HG02981 (cell line): ENCODE measurements at regions not wholly inside any gene's neighbourhood (a gene's known extent, or its start where the extent isn't known, plus 50 kb on each side); places are given as distances from the start of the nearest gene placed in this dataset.

ENCODE experiments used
- ATAC-seq: cut with Tn5 transposase; IDR thresholded peaks from one replicate; pipeline ENCODE4 v1.9.1; 2021; ENCODE audit warnings: mild to moderate bottlenecking, moderate library complexity; ENCODE audit not compliant: unreplicated experiment

GRCh38 chr5:133744051-133744959 is 132.0 kb upstream of the FSTL4 start:
- ATAC-seq = no peak

DNA sequence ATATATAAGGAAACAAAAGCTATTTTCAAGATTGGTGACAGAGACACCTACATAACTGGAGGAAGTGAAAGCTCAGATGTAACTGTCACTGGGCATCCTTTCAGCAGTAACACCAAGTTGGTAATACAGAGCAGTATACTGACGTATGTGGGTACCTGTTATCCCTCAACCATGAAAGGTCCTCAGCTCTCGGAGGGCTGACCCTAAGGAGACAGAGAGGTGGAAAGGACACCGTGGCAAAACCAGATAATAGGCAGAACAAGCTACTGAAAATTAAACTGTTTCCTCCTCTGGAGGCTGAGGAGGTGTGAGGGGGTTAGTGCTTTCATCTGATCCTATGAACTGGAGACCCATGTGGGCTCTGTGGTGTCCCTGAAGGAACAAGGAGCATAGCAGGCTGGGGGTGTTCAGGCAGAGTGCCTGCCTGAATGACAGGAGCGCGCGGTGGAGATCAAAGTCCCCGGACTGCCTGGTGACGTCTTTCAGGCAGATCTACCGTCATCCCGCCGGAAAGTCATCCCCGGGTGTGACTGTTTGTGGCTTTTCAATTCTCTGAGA is 130.2 kb upstream of the FSTL4 start:
- ATAC-seq = no peak

DNA sequence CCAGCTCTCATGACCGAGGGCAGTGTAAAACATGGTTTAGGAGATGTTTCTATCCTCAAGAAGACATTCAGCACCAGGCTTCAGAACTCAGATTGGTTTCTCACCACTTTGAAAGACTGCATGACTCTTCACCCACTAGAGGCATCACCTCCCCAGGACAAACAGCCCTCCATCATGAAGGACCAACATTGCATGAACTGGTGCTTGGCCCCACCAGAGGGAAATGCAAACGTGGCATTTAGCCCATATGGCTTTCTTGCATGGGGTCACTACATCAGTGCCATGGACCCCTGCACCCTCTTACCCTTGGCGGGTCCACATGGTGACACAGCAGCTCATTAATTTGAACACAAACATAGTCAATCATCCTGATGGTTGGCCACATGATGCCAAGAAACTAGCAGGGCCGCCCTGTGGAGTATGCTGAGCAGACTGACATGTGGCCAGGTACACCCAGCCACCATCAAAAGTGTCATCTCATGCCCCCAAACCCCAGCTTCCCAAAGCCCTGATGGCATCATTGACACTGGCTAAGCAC is 129.5 kb upstream of the FSTL4 start:
- ATAC-seq = no peak

DNA sequence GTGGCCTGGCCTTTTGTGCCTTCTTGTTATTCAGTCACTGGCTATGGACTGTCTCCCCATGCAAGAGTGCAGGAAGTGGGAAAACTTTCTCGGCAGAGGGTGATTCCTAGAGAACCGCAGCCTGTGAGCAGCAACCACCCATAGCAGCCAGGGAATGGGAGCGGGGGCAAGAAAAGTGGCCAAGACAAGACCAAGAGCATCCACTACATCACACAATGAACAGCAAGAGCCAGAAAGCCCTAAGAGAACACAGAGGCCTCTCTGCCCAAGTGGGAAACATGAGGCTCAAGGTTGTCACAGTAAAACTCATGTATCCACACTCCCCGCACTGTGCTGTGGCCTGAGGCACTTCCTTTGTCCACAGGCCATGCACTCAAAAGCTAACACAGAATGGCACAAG is 129.1 kb upstream of the FSTL4 start:
- no peak for ATAC-seq

- ATAC-seq = no peak
These were observed 126.9 kb upstream of the FSTL4 start for GRCh38 chr5:133739181-133739780.

DNA sequence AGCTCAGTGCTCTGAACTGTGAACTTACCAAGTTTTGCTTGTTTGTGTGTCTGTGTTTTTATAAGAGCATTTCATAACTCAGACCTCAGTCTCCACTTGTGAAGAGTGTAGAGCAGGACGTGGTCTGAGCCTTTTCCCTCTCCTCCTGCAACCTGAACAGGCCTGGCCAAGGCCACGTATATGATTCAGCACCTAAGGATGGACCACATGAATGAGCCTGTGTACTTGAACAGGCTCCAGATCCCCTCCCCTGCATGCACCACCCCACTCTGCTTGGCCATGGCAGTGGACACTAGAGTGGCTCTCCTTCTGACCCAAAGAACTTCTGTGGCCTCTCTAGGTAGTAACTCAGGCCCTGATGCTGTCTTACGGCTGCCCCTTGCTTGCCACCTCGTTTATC is 125.9 kb upstream of the FSTL4 start:
- ATAC-seq = no peak

DNA sequence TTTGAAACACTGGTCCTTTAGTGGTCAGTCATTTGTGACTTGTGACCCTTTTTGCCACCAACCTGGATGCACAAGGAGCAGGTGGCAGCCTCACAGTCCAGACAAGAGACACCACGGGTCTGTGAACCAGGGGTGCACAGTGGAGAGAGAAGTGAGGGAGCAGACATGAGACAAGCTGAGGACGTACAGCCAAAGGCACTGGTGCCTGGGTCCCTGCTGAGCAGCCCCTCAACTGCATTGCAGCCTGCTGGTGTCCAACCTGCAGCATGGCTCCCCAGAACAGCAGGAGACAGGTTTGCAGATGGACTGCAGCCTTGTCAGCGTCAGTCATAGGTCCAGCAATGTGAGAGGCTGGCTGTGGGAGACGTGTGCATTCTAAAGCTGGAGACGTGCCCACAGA is 124.2 kb upstream of the FSTL4 start:
- no peak for ATAC-seq

DNA sequence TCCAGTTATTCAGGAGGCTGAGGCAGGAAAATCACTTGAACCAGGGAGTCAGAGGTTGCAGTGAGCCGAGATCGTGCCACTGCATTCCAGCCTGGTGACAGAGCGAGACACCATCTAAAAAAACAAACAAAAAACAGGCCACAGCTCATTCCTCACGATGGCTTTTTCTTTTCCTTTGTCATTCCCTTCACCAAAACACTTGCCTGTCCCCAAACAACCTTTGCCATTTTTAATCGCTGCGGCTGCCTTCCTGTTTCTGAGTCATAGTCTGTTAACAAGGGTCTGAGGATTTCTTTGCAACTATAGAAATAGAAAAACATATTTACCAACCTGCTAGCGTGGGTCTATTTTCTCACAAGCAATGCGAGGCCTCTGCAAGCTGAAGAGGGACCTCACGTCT is 123.0 kb upstream of the FSTL4 start:
- ATAC-seq = no peak

- no peak for ATAC-seq
These were observed 122.6 kb upstream of the FSTL4 start for GRCh38 chr5:133734916-133735315.

DNA sequence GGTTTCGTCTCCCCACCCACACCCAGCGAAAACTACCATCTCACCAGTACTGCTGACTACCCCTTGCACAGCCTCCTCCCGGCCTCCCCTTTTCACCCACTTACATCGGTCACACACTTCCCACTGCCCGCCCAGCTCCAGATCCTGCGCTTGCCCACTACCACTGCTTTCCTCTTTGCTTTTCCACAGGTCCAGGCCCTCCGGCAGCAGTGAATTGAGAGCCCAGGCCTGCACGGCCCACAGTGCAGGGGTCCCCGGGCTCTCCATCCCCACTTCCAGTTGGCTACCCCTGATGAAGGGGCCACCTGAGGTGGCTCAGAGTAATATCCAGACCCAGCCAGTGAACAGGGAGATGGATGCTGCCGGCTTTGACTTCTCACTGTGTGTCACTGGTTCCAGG is 120.2 kb upstream of the FSTL4 start:
- ATAC-seq = no peak

GRCh38 chr5:133731951-133732350 is 119.6 kb upstream of the FSTL4 start:
- ATAC-seq = no peak

DNA sequence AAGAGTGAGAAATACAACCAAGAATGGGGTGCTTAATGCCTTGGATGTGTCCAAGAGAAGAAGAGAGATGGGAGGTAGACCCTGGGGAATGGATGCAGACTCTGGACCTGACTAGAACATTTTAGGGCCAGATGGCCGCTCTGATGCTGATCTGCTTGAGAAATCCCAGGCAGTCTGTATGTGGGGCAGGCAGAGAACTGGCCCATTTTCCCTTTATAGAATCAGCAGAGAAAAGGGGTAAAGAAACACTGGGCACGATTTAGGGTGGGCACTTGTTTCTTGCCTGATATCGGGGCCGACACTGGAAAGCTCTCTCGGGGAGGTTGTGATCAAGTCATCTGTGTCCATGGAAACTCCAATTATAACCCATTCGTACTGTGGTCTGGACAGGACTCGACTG is 118.5 kb upstream of the FSTL4 start:
- no peak for ATAC-seq

GRCh38 chr5:133730346-133730745 is 118.0 kb upstream of the FSTL4 start:
- ATAC-seq = no peak

GRCh38 chr5:133729800-133730199 is 117.5 kb upstream of the FSTL4 start:
- ATAC-seq = no peak

DNA sequence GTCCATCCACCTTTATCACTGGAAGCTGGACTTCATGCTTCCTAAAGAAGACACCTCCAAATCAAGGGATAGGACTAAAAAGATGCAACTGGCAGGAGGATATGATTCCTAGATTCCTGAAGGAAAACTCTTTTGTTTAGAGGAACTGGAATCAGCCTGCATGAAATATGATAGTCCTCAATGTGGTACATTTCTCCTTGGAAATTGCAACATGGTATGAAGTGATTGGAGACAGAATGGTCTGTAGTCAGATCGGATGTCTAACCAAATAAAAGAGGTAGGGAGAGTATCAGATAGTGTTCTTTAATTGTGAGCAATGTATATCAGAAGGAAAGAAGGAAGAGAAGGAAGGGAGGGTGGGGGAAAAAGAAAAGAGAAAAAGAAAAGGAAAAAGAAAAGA is 116.1 kb upstream of the FSTL4 start:
- no peak for ATAC-seq

DNA sequence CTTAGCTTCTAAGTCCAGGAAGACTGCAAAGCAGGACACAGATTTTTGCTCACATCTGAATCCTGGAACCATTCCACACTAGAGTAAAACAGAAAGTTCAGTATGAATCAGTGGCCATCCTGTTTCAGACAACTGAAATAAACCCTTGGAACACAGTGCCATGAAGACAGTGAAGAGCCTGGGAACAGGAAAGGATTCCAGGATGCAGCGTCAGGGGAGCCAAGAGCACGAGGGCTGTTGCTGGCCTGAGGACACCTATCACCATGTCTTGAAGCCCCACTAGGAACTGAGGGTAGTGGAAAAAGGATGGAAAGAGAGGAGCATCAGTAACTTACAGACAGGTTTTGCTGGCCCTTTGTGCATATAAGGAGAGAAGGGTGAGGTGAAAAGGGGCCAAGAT is 115.3 kb upstream of the FSTL4 start:
- no peak for ATAC-seq

DNA sequence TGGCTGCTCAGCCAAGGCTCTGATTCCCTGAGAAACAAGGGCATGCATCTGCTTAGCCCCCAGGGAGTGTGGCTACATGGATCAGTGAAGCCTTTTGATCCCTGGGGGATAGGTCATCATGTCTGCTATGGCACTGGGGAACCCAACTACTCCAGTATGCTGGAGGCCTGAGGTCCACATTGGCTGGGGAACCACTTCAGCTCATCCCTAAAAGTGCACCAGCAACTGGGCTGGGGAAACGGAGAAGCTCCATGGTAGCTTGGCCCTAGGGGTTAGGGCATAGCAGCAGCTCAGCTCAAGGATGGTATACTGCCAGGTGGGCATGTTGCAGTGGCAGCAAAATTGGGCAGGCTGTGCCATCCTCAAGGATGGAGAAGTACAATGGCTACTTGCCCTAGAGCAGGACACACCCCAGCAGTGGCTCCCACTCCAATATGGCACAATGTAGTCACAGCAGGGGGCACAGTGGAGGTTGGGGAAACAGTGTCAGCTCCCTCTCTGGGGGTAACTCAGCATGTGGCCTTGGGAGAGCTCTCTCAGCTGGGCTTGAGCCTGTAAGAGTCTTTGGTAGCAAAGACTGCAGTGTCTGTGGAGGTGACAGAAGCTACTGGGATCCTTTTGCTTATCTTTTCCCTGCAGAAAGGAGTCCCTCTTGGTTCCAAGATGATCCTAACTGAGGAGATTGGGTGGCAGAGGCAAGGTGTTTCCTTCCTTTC is 111.5 kb upstream of the FSTL4 start:
- ATAC-seq = no peak

DNA sequence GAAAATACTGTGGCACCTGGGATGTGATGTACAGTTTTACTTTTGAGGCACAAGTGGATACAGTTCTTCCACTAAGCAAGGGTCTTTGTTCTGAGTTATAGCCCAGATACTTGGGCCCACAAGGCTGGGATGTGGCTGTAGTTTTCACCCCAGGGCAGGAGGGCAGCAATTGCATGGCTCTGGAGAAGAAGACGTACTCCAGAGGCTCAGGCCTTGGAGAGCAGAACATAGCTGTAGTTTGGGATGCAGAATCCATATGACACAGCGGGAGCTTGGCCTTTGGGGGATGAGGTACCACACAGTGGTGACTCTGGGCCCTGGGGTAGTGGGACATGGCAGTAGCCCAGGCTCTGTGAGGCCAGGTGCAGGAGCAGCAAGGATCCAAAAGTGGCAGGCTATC is 110.8 kb upstream of the FSTL4 start:
- no peak for ATAC-seq

GRCh38 chr5:133721365-133721764 is 109.0 kb upstream of the FSTL4 start:
- ATAC-seq = no peak

DNA sequence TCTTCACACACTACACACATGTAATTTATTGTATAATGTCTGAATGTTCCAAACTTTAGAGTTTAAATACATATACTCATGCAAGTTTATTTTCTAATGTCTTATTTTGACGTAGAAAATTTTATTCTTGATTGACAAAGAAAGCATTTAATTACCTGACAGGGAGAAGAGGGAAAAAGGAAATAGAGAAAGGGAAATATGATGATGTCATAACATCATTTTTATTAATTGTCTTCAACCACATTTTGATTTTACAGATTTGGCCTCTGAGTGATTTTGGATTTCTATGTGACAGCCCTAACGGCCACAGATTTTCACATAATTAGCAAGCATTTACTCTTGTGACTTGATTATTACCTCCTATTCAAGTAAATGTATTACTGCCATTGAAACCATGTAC is 106.1 kb upstream of the FSTL4 start:
- ATAC-seq = no peak

- no peak for ATAC-seq
These were observed 104.3 kb upstream of the FSTL4 start for GRCh38 chr5:133716532-133717183.
